ENCODE measurements at regions not wholly inside any gene's neighbourhood (a gene's known extent, or its start where the extent isn't known, plus 50 kb on each side); places are given as distances from the start of the nearest gene placed in this dataset.

- TF ChIP-seq EP300 (IDR thresholded peaks at IDR 0.05; ENCODE audit: low read depth), result no peak
- TF ChIP-seq CTCF (IDR thresholded peaks at IDR 0.05), result no peak
- TF ChIP-seq POLR2A (IDR thresholded peaks at IDR 0.05), result no peak
Observed at GRCh38 chr15:98551936-98552562, 96.3 kb upstream of the IGF1R start.
